HG02798 (cell line): ENCODE measurements at regions not wholly inside any gene's neighbourhood (a gene's known extent, or its start where the extent isn't known, plus 50 kb on each side); places are given as distances from the start of the nearest gene placed in this dataset.

Experiments
- ATAC-seq: cut with Tn5 transposase; IDR thresholded peaks from one replicate; pipeline ENCODE4 v1.9.1; 2021; ENCODE audit warnings: mild to moderate bottlenecking; ENCODE audit not compliant: unreplicated experiment, poor library complexity

- ATAC-seq = no peak
These were observed 78.3 kb upstream of the ARHGAP32 start for GRCh38 chr11:129270446-129270845.

GRCh38 chr11:129268371-129268770 lies 76.2 kb upstream of the ARHGAP32 start:
- ATAC-seq = no peak

GRCh38 chr11:129267716-129268115 lies 75.6 kb upstream of the ARHGAP32 start:
- ATAC-seq = no peak

- ATAC-seq = no peak
These were observed 74.4 kb upstream of the ARHGAP32 start for GRCh38 chr11:129266536-129266935.

GRCh38 chr11:129265125-129265788 lies 73.1 kb upstream of the ARHGAP32 start:
- ATAC-seq = no peak

GRCh38 chr11:129264114-129264513 lies 72.0 kb upstream of the ARHGAP32 start:
- ATAC-seq = no peak

- no peak for ATAC-seq
These were observed 68.6 kb upstream of the ARHGAP32 start for GRCh38 chr11:129260750-129261149.

- ATAC-seq = no peak
These were observed 67.8 kb upstream of the ARHGAP32 start for GRCh38 chr11:129259931-129260348.

- no peak for ATAC-seq
These were observed 66.1 kb upstream of the ARHGAP32 start for GRCh38 chr11:129258205-129258604.

GRCh38 chr11:129257512-129257911 lies 65.4 kb upstream of the ARHGAP32 start:
- ATAC-seq = no peak

- ATAC-seq = no peak
These were observed 60.5 kb upstream of the ARHGAP32 start for GRCh38 chr11:129252621-129253020.

GRCh38 chr11:129251067-129251466 lies 58.9 kb upstream of the ARHGAP32 start:
- no peak for ATAC-seq

GRCh38 chr11:129249923-129250322 lies 57.8 kb upstream of the ARHGAP32 start:
- no peak for ATAC-seq

- ATAC-seq = no peak
These were observed 57.2 kb upstream of the ARHGAP32 start for GRCh38 chr11:129249351-129249750.

GRCh38 chr11:129248618-129249017 lies 56.5 kb upstream of the ARHGAP32 start:
- no peak for ATAC-seq

- ATAC-seq = no peak
These were observed 55.0 kb upstream of the ARHGAP32 start for GRCh38 chr11:129247135-129247534.

- ATAC-seq = no peak
These were observed 50.7 kb upstream of the ARHGAP32 start for GRCh38 chr11:129242855-129243254.
